SK-N-SH treated with all-trans-retinoic acid at 6 μM for 48 hours (cell line): ENCODE measurements at regions not wholly inside any gene's neighbourhood (a gene's known extent, or its start where the extent isn't known, plus 50 kb on each side); places are given as distances from the start of the nearest gene placed in this dataset.
A peak's percentile ranks its signal among the peaks of the same experiment; 100 is the strongest.

Experiments
- ATAC-seq: fragments of 200-7000 bp; cut with Tn5 transposase; 3 replicates; pipeline ENCODE4 v1.9.1; 2020; ENCODE audit warnings: mild to moderate bottlenecking, moderate library complexity
- ARNTL ChIP-seq: fragments of 450-650 bp; formaldehyde crosslinking; IDR thresholded peaks from 2 replicates; pipeline ENCODE4 v1.5.0; 2020; ENCODE audit warnings: low read depth, mild to moderate bottlenecking, moderate library complexity, borderline replicate concordance
- BACH2 ChIP-seq: fragments of 250-450 bp; sonication (Bioruptor Pico); IDR thresholded peaks from 2 replicates; pipeline ENCODE4 v1.9.0; 2021; ENCODE audit warnings: mild to moderate bottlenecking, borderline replicate concordance
- CSDC2 ChIP-seq: fragments of 250-450 bp; sonication (Bioruptor Pico); IDR thresholded peaks from 2 replicates; pipeline ENCODE4 v1.5.0; 2020; ENCODE audit warnings: mild to moderate bottlenecking, moderate library complexity
- ESRRG ChIP-seq: fragments of 250-450 bp; sonication (Bioruptor Pico); IDR thresholded peaks from 2 replicates; pipeline ENCODE4 v1.6.1; 2021; ENCODE audit warnings: mild to moderate bottlenecking
- GLIS3 ChIP-seq: fragments of 250-450 bp; sonication (Bioruptor Pico); IDR thresholded peaks from 2 replicates; pipeline ENCODE4 v1.5.0; 2020; ENCODE audit warnings: mild to moderate bottlenecking, moderate library complexity
- ISL1 ChIP-seq: fragments of 250-450 bp; sonication (Bioruptor Pico); IDR thresholded peaks from 2 replicates; pipeline ENCODE4 v2.1.2; 2022; ENCODE audit warnings: mild to moderate bottlenecking, moderate library complexity
- OSR1 ChIP-seq: fragments of 250-450 bp; sonication (Bioruptor Pico); IDR thresholded peaks from 2 replicates; pipeline ENCODE4 v1.8.0; 2022; ENCODE audit warnings: moderate library complexity, mild to moderate bottlenecking, inconsistent platforms
- PPARA ChIP-seq: fragments of 250-450 bp; sonication (Bioruptor Pico); IDR thresholded peaks from 2 replicates; pipeline ENCODE4 v1.5.0; 2020; ENCODE audit warnings: mild to moderate bottlenecking, borderline replicate concordance
- RARB ChIP-seq: fragments of 250-450 bp; sonication (Bioruptor Pico); IDR thresholded peaks from 2 replicates; pipeline ENCODE4 v1.8.0; 2021; ENCODE audit warnings: mild to moderate bottlenecking, moderate library complexity
- SNAI2 ChIP-seq: fragments of 250-450 bp; sonication (Bioruptor Pico); IDR thresholded peaks from 2 replicates; pipeline ENCODE4 v1.5.0; 2020; ENCODE audit warnings: mild to moderate bottlenecking, moderate library complexity
- TCF4 ChIP-seq: fragments of 250-450 bp; sonication (Bioruptor Pico); IDR thresholded peaks from 2 replicates; pipeline ENCODE4 v1.8.0; 2021; ENCODE audit warnings: mild to moderate bottlenecking, moderate library complexity, borderline replicate concordance
- TOX ChIP-seq: fragments of 250-450 bp; sonication (Bioruptor Pico); IDR thresholded peaks from 2 replicates; pipeline ENCODE4 v1.8.0; 2021; ENCODE audit warnings: mild to moderate bottlenecking, moderate library complexity, borderline replicate concordance
- ZC3H10 ChIP-seq: fragments of 250-450 bp; sonication (Bioruptor Pico); IDR thresholded peaks from 2 replicates; pipeline ENCODE4 v1.5.1; 2021; ENCODE audit warnings: mild to moderate bottlenecking, moderate library complexity
- ZFP3 ChIP-seq: fragments of 250-450 bp; sonication (Bioruptor Pico); IDR thresholded peaks from 2 replicates; pipeline ENCODE4 v1.5.0; 2020; ENCODE audit warnings: mild to moderate bottlenecking, moderate library complexity
- ZFP30 ChIP-seq: fragments of 450-650 bp; formaldehyde crosslinking; IDR thresholded peaks from 2 replicates; pipeline ENCODE4 v1.5.0; 2022; ENCODE audit warnings: mild to moderate bottlenecking, moderate library complexity
- ZNF565 ChIP-seq: fragments of 450-650 bp; formaldehyde crosslinking; conservative IDR thresholded peaks from 2 replicates; pipeline ENCODE4 v1.5.0; 2020; ENCODE audit warnings: low read depth, mild to moderate bottlenecking, moderate library complexity
- ZNF70 ChIP-seq: fragments of 450-650 bp; formaldehyde crosslinking; IDR thresholded peaks from 2 replicates; pipeline ENCODE4 v1.5.0; 2020; ENCODE audit warnings: mild to moderate bottlenecking, moderate library complexity
- ZNF8 ChIP-seq: fragments of 450-650 bp; formaldehyde crosslinking; IDR thresholded peaks from 2 replicates; pipeline ENCODE4 v1.5.0; 2020; ENCODE audit warnings: mild to moderate bottlenecking, moderate library complexity
- TF ChIP-seq, protein P1 (sequence below): fragments of 250-450 bp; sonication (Bioruptor Pico); IDR thresholded peaks from 2 replicates; pipeline ENCODE4 v1.5.1; 2021; ENCODE audit warnings: mild to moderate bottlenecking, moderate library complexity
- TF ChIP-seq, protein P2 (sequence below): fragments of 250-450 bp; sonication (Bioruptor Pico); IDR thresholded peaks from 2 replicates; pipeline ENCODE4 v1.5.1; 2020; ENCODE audit warnings: low read depth, mild to moderate bottlenecking, moderate library complexity
- TF ChIP-seq, protein P3 (sequence below): fragments of 250-450 bp; sonication (Bioruptor Pico); IDR thresholded peaks from 2 replicates; pipeline ENCODE4 v1.8.0; 2021; ENCODE audit warnings: low read depth, mild to moderate bottlenecking, moderate library complexity, borderline replicate concordance
- TF ChIP-seq, protein P4 (sequence below): fragments of 250-450 bp; sonication (Bioruptor Pico); IDR thresholded peaks from 2 replicates; pipeline ENCODE4 v1.5.0; 2020; ENCODE audit warnings: mild to moderate bottlenecking, moderate library complexity

DNA sequence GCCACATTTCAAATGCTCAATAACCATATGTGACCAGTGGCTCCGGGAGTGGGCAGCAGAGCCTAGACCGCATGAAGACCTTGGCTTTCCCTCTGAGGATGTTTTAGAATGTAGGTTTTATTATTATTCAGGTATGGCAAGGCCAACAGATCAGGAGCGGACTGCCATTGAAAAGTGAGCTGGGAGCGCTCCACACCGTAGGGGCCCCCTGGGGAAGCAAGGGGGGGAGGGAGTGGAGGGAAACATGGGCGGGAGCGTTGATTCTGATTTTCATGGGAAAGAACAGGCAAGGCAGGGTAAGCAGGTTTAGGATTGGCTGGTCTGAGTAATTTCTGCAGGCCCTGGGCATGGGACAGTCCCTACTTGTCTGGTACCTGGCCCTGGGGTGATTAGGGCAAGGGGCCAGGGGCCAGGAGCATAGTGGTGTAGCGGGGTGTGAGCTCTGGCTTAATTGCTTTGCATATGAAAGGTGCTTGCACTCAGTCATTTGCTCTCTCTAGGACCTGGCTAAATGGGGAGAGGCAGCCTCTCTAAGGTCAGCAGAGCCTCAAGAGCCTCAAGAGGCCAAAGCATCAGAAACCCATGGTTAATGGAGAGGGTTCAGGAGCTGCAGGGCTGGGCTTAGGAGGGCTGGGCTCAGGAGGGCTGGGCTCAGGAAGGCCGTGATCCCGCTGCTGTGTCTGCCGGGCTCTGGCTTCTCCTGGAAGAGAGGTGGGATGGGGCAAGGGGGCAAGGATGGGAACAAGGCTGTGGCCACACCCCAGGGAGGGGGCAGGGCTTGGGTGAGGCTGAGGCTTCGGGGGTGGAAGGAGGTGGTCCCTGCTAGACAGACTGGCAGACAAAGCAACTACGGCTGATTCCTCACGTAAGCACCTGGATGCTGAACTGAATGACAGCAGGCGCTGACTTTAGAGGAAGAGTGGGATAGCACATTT lies 82.0 kb upstream of the WASF3 start:
- TF ChIP-seq ESRRG (CRISPR knock-in tag) (no peak), ZNF70 (CRISPR knock-in tag) (no peak), CSDC2 (CRISPR knock-in tag) (no peak), ARNTL (CRISPR knock-in tag) (no peak), ZC3H10 (no peak), ZNF8 (CRISPR knock-in tag) (no peak), SNAI2 (CRISPR knock-in tag) (no peak), ZNF565 (CRISPR knock-in tag) (no peak), GLIS3 (CRISPR knock-in tag) (no peak), BACH2 (CRISPR knock-in tag) (no peak), PPARA (CRISPR knock-in tag) (no peak), ZFP3 (CRISPR knock-in tag) (no peak), RARB (CRISPR knock-in tag) (no peak)
- TF ChIP-seq, protein P1, sequence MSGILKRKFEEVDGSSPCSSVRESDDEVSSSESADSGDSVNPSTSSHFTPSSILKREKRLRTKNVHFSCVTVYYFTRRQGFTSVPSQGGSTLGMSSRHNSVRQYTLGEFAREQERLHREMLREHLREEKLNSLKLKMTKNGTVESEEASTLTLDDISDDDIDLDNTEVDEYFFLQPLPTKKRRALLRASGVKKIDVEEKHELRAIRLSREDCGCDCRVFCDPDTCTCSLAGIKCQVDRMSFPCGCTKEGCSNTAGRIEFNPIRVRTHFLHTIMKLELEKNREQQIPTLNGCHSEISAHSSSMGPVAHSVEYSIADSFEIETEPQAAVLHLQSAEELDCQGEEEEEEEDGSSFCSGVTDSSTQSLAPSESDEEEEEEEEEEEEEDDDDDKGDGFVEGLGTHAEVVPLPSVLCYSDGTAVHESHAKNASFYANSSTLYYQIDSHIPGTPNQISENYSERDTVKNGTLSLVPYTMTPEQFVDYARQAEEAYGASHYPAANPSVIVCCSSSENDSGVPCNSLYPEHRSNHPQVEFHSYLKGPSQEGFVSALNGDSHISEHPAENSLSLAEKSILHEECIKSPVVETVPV = no peak
- TF ChIP-seq, protein P2, sequence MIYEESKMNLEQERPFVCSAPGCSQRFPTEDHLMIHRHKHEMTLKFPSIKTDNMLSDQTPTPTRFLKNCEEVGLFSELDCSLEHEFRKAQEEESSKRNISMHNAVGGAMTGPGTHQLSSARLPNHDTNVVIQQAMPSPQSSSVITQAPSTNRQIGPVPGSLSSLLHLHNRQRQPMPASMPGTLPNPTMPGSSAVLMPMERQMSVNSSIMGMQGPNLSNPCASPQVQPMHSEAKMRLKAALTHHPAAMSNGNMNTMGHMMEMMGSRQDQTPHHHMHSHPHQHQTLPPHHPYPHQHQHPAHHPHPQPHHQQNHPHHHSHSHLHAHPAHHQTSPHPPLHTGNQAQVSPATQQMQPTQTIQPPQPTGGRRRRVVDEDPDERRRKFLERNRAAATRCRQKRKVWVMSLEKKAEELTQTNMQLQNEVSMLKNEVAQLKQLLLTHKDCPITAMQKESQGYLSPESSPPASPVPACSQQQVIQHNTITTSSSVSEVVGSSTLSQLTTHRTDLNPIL (CRISPR knock-in tag) = no peak
- TF ChIP-seq, protein P3, sequence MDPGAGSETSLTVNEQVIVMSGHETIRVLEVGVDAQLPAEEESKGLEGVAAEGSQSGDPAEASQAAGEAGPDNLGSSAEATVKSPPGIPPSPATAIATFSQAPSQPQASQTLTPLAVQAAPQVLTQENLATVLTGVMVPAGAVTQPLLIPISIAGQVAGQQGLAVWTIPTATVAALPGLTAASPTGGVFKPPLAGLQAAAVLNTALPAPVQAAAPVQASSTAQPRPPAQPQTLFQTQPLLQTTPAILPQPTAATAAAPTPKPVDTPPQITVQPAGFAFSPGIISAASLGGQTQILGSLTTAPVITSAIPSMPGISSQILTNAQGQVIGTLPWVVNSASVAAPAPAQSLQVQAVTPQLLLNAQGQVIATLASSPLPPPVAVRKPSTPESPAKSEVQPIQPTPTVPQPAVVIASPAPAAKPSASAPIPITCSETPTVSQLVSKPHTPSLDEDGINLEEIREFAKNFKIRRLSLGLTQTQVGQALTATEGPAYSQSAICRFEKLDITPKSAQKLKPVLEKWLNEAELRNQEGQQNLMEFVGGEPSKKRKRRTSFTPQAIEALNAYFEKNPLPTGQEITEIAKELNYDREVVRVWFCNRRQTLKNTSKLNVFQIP (CRISPR knock-in tag) = no peak
- no peak for ATAC-seq

DNA sequence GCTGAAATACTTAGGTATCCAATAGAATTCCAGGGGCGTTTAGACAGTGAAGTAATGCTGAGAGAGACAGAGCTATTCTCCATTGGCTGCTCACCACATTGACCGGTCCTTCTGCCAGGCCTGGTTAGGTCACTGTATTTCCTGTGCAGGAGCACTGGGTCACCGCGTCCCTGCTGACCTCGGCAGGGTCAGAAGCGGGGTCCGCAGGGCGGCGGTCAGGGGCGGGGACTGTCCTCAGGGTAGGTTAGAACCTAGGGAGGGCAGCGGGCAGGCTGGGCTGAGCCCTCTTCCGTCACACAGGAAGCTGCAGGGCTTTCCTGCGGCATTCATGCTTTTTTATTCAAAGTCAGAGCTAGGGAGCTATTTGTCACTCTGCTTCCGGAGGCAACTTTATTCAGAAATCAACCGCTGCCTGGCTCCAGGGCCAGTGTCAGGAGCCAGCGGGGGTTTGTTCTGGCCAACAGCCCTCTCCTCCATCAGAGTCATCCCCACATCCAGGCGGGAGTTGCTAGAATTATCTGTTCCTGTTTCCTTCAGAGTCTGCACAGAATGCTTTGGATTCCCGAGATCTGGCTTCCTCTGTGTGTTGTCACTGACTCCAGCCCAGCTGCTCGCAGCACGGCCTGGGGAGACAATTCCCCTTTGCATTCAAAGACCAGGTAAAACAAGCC lies 81.2 kb upstream of the WASF3 start:
- TF ChIP-seq, protein P3 (CRISPR knock-in tag) = no peak
- TF ChIP-seq ZFP30 (CRISPR knock-in tag) (no peak), SNAI2 (CRISPR knock-in tag) (no peak), TOX (no peak), ESRRG (CRISPR knock-in tag) (no peak), ZFP3 (CRISPR knock-in tag) (no peak), TCF4 (CRISPR knock-in tag) (no peak), CSDC2 (CRISPR knock-in tag) (no peak), OSR1 (CRISPR knock-in tag) (no peak), PPARA (CRISPR knock-in tag) (no peak), ZNF565 (CRISPR knock-in tag) (no peak), ZNF70 (CRISPR knock-in tag) (no peak), ISL1 (no peak), ZNF8 (CRISPR knock-in tag) (no peak), ARNTL (CRISPR knock-in tag) (no peak), ZC3H10 (no peak), GLIS3 (CRISPR knock-in tag) (no peak)
- TF ChIP-seq, protein P1 = no peak
- TF ChIP-seq, protein P4, sequence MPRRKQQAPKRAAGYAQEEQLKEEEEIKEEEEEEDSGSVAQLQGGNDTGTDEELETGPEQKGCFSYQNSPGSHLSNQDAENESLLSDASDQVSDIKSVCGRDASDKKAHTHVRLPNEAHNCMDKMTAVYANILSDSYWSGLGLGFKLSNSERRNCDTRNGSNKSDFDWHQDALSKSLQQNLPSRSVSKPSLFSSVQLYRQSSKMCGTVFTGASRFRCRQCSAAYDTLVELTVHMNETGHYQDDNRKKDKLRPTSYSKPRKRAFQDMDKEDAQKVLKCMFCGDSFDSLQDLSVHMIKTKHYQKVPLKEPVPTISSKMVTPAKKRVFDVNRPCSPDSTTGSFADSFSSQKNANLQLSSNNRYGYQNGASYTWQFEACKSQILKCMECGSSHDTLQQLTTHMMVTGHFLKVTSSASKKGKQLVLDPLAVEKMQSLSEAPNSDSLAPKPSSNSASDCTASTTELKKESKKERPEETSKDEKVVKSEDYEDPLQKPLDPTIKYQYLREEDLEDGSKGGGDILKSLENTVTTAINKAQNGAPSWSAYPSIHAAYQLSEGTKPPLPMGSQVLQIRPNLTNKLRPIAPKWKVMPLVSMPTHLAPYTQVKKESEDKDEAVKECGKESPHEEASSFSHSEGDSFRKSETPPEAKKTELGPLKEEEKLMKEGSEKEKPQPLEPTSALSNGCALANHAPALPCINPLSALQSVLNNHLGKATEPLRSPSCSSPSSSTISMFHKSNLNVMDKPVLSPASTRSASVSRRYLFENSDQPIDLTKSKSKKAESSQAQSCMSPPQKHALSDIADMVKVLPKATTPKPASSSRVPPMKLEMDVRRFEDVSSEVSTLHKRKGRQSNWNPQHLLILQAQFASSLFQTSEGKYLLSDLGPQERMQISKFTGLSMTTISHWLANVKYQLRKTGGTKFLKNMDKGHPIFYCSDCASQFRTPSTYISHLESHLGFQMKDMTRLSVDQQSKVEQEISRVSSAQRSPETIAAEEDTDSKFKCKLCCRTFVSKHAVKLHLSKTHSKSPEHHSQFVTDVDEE (CRISPR knock-in tag) = no peak
- ATAC-seq = peak; percentile 37; the same call in 2 of the 3 replicates
